Endothelial cell of umbilical vein (primary cell): ENCODE measurements at regions not wholly inside any gene's neighbourhood (a gene's known extent, or its start where the extent isn't known, plus 50 kb on each side); places are given as distances from the start of the nearest gene placed in this dataset.

ENCODE experiments used
- BruUV-seq: library from RNA; stranded (reverse); fragments of 400-500 nt; replicated peaks from 2 replicates; lab custom pipeline; 2021; lab: Mats Ljungman, UMichigan
- CTCF ChIA-PET: fragments of 300-600, 350-600 bp; sonication (Branson Sonifier 250); formaldehyde crosslinking; loops from one replicate; lab custom pipeline; 2021; ENCODE audit warnings: antibody characterized with exemption, inconsistent platforms; lab: Charles Lee
- POLR2A ChIA-PET: fragments of 300-600, 350-600 bp; sonication (Branson Sonifier 250); formaldehyde crosslinking; loops from one replicate; lab custom pipeline; 2021; ENCODE audit warnings: antibody characterized with exemption, inconsistent platforms; lab: Charles Lee
- DNase-seq: peaks from one replicate; pipeline ENCODE4 v3.0.0-alpha.2; 2011; ENCODE audit warnings: low read depth, low spot score
- FAIRE-seq: peaks from 2 replicates; lab custom pipeline; 2011; peaks lifted over from hg19 to GRCh38; lab: Jason Lieb, UNC
- H2AFZ ChIP-seq: 2 replicates; pipeline ENCODE4 v1.6.0; 2012; ENCODE audit warnings: low read depth, low read length, control low read depth, inconsistent platforms
- H3K27ac ChIP-seq: 2 replicates; pipeline ENCODE4 v1.5.1; 2011; ENCODE audit warnings: low read depth, mild to moderate bottlenecking, control low read depth, low read length, moderate library complexity; ENCODE audit not compliant: insufficient read depth
- H3K27me3 ChIP-seq, 2 experiments: 2 replicates each; pipeline versions ENCODE4 v1.6.0 to v1.6.1; 2011; ENCODE audit warnings: low read length in 2 of 2, mixed read lengths in 1 of 2; ENCODE audit not compliant: control insufficient read depth in 2 of 2, insufficient read depth in 2 of 2
- H3K36me3 ChIP-seq, 2 experiments: 2 replicates in 1 of 2; 3 replicates in 1 of 2; pipeline ENCODE4 v1.5.1; 2011; ENCODE audit warnings: low read length in 2 of 2, mild to moderate bottlenecking in 1 of 2, moderate library complexity in 1 of 2; ENCODE audit not compliant: control insufficient read depth in 2 of 2, insufficient read depth in 2 of 2; ENCODE audit errors: extremely low read depth in 1 of 2
- H3K4me1 ChIP-seq: 3 replicates; pipeline ENCODE4 v1.5.1; 2011; ENCODE audit warnings: mild to moderate bottlenecking, low read length; ENCODE audit not compliant: control insufficient read depth, insufficient read depth; ENCODE audit errors: extremely low read depth
- H3K4me2 ChIP-seq: 2 replicates; pipeline ENCODE4 v1.6.1; 2011; ENCODE audit warnings: low read length, control low read depth, mixed read lengths; ENCODE audit not compliant: insufficient read depth
- H3K4me3 ChIP-seq, 3 experiments: fragments of 200-600 bp in 1 of 3; sonication (generic), shearing (Covaris generic) in 1 of 3; replicated peaks in 1 of 3; 2 replicates each; pipeline ENCODE4 v1.5.1; 2011 to 2016; ENCODE audit warnings: control low read depth in 3 of 3, low read length in 3 of 3, mild to moderate bottlenecking in 2 of 3, inconsistent platforms in 1 of 3, low read depth in 1 of 3, moderate library complexity in 1 of 3; ENCODE audit not compliant: insufficient read depth in 1 of 3
- H3K79me2 ChIP-seq: 2 replicates; pipeline ENCODE4 v1.6.0; 2012; ENCODE audit warnings: low read length, inconsistent platforms; ENCODE audit not compliant: control insufficient read depth, insufficient read depth
- H3K9ac ChIP-seq: replicated peaks from 2 replicates; pipeline ENCODE3; 2011; ENCODE audit warnings: low read length, control low read depth; ENCODE audit not compliant: insufficient read depth; ENCODE audit errors: extremely low read depth
- H3K9me1 ChIP-seq: replicated peaks from 3 replicates; pipeline ENCODE4 v1.6.0; 2011; ENCODE audit warnings: mild to moderate bottlenecking, low read length; ENCODE audit not compliant: control insufficient read depth, insufficient read depth; ENCODE audit errors: extremely low read depth
- H3K9me3 ChIP-seq: replicated peaks from 2 replicates; pipeline ENCODE4 v1.5.1; 2012; ENCODE audit warnings: low read length, inconsistent platforms; ENCODE audit not compliant: control insufficient read depth, insufficient read depth
- H4K20me1 ChIP-seq: replicated peaks from 2 replicates; pipeline ENCODE3; 2011; ENCODE audit warnings: mild to moderate bottlenecking, low read length; ENCODE audit not compliant: control insufficient read depth, insufficient read depth; ENCODE audit errors: extremely low read depth
- EZH2 ChIP-seq: IDR thresholded peaks from 2 replicates; pipeline ENCODE4 v1.6.1; 2012; ENCODE audit warnings: borderline replicate concordance, low read depth, mild to moderate bottlenecking, moderate library complexity, low read length, inconsistent platforms; ENCODE audit not compliant: severe bottlenecking
- FOS ChIP-seq: IDR thresholded peaks from 2 replicates; pipeline ENCODE4 v1.6.1; 2011; ENCODE audit warnings: mild to moderate bottlenecking, low read length, moderate library complexity, borderline replicate concordance; ENCODE audit not compliant: insufficient read depth
- GATA2 ChIP-seq: IDR thresholded peaks from 2 replicates; pipeline ENCODE4 v1.7.0; 2011; ENCODE audit warnings: low read depth, mild to moderate bottlenecking, moderate library complexity, mixed read lengths, low read length; ENCODE audit not compliant: insufficient read length, insufficient read depth
- JUN ChIP-seq: IDR thresholded peaks from 2 replicates; pipeline ENCODE4 v1.6.1; 2011; ENCODE audit warnings: borderline replicate concordance, low read depth; ENCODE audit not compliant: insufficient read length, insufficient read depth
- MAX ChIP-seq: IDR thresholded peaks from 2 replicates; pipeline ENCODE4 v1.6.1; 2011; ENCODE audit not compliant: insufficient read depth, insufficient read length
- MYC ChIP-seq: IDR thresholded peaks from one replicate; pipeline ENCODE4 v1.6.1; 2011; ENCODE audit warnings: mild to moderate bottlenecking, low read depth, low read length
- POLR2A ChIP-seq: IDR thresholded peaks from 2 replicates; pipeline ENCODE4 v1.6.1; 2012; ENCODE audit warnings: low read depth, mild to moderate bottlenecking, control low read depth, low read length
- POLR2AphosphoS5 ChIP-seq: IDR thresholded peaks from 2 replicates; pipeline ENCODE4 v1.6.1; 2012; ENCODE audit warnings: low read depth, mild to moderate bottlenecking, control low read depth, low read length, moderate library complexity; ENCODE audit not compliant: insufficient read depth
- dilution Hi-C: fragments of 300-500 bp; cut with MboI; formaldehyde crosslinking; loops from one replicate; pipeline ENCODE4 v1.15.0; 2019; ENCODE audit warnings: low sequenced_read_pairs; ENCODE audit not compliant: extremely low pct_ligation_motif_present
- intact Hi-C: fragments of 100-400 bp; cut with micrococcal nuclease; formaldehyde crosslinking; loops from one replicate; pipeline ENCODE4 v1.10.0; 2022
- TF ChIP-seq, protein P1 (sequence below), 2 donors: IDR thresholded peaks; 1 replicate in 1 of 2; 2 replicates in 1 of 2; pipeline ENCODE4 v1.5.1; 2011; ENCODE audit warnings: low read length in 2 of 2, mild to moderate bottlenecking in 2 of 2, moderate library complexity in 2 of 2, control low read depth in 1 of 2, inconsistent platforms in 1 of 2, low read depth in 1 of 2; ENCODE audit not compliant: insufficient read depth in 1 of 2; ENCODE audit errors: extremely low read depth in 1 of 2

- Histone ChIP-seq H3K4me2 (no peak overlapping the region), H3K4me3 (no peak overlapping the region), H3K79me2 (no peaks in the 10 kb centered on the region), H3K27ac (no peak overlapping the region), H3K9me3 (no peaks in the 10 kb centered on the region), H2AFZ (no peak overlapping the region), H3K9me1 (no peaks in the 10 kb centered on the region), H3K4me1 (no peaks in the 10 kb centered on the region), H3K27me3 (no peaks in the 10 kb centered on the region), H4K20me1 (no peaks in the 10 kb centered on the region), H3K36me3 (no peaks in the 10 kb centered on the region), H3K9ac (no peak overlapping the region)
- TF ChIP-seq POLR2AphosphoS5 (no peak), EZH2 (no peak), GATA2 (no peak), FOS (no peak), JUN (no peak), MYC (no peak), POLR2A (no peak), MAX (no peak)
- TF ChIP-seq, protein P1, sequence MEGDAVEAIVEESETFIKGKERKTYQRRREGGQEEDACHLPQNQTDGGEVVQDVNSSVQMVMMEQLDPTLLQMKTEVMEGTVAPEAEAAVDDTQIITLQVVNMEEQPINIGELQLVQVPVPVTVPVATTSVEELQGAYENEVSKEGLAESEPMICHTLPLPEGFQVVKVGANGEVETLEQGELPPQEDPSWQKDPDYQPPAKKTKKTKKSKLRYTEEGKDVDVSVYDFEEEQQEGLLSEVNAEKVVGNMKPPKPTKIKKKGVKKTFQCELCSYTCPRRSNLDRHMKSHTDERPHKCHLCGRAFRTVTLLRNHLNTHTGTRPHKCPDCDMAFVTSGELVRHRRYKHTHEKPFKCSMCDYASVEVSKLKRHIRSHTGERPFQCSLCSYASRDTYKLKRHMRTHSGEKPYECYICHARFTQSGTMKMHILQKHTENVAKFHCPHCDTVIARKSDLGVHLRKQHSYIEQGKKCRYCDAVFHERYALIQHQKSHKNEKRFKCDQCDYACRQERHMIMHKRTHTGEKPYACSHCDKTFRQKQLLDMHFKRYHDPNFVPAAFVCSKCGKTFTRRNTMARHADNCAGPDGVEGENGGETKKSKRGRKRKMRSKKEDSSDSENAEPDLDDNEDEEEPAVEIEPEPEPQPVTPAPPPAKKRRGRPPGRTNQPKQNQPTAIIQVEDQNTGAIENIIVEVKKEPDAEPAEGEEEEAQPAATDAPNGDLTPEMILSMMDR (IDR thresholded peaks at IDR 0.05; ENCODE audit: extremely low read depth in 1 of 2, insufficient read depth in 1 of 2, low read depth in 1 of 2, low read length in 2 of 2): no peak
- DNase-seq (no peak), FAIRE-seq (no peak)
- dilution Hi-C loops (no loop called here), intact Hi-C loops (no loop called here)
- no TSS peak for BruUV-seq
- ChIA-PET POLR2A (no interaction called here), CTCF (no interaction called here)
These were observed 178.2 kb upstream of the TGFBR2 start for GRCh38 chr3:30428251-30428650.
